ENCODE measurements at regions not wholly inside any gene's neighbourhood (a gene's known extent, or its start where the extent isn't known, plus 50 kb on each side); places are given as distances from the start of the nearest gene placed in this dataset.

DNA sequence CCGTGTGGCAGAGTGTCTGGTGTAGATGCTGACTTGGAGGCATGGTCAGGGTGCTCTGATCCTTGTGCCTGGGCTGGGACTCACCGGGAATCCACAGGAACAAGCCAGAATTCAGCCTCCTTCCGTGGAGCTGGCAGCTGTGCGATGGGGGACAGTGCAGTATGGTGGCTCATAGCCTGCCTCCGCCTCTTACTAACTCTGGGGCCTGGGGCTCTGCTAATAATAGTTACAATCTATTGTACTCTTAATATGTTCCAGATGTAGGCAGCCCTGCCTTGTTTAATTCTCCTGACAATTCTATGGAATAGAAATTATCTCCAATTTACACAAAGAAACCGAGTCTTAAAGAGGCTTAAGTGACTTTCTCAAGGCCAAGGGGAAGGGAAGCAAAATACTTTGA is 77.6 kb downstream of the PCDH1 start:
- no peak for DNase-seq

- no peak for DNase-seq
Measured at GRCh38 chr5:141799507-141800167, 78.6 kb downstream of the PCDH1 start.

- no peak for DNase-seq
Measured at GRCh38 chr5:141797425-141797824, 80.8 kb downstream of the PCDH1 start.

GRCh38 chr5:141795421-141795820 is 82.8 kb downstream of the PCDH1 start:
- DNase-seq, result no peak

GRCh38 chr5:141793881-141794280 is 84.3 kb downstream of the PCDH1 start:
- DNase-seq, result no peak

DNA sequence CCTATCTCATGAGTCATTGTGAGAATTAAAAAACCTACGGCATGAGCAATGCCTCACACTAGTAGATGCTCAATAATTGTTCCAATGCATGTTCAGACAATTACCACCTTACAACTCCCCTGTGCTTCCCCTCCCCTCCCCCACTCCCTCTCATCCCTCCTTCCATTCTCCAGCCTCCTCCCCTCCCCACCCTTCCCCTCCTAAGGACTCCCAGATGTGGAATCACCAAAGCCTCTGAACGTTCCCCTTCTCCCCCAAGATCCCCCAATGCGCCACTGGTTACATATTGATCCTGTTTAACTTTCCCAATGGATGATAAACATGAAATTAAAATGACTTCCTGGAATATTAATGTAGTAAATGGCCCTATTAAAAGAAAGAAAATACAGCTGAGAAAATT is 84.8 kb downstream of the PCDH1 start:
- no peak for DNase-seq

- no peak for DNase-seq
Measured at GRCh38 chr5:141790630-141791029, 87.6 kb downstream of the PCDH1 start.

DNA sequence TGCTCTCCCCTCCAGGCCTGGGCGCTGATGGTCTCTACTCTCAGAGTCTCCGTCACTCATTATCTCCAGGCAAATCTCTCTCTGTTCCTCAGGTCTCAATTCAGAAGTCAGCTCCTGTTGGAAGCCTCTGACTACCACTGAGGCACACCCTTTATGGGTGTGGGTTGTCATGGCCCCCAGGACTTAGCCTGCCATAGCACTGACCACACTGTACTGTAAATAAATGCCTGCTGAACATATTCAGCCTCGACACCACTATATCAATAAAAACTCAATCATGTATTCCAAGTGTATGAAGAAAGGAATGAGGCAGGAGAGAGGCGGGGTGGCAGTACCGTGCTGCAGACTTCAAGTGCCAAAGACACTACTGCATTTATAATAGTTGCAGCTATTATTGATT is 88.9 kb downstream of the PCDH1 start:
- no peak for DNase-seq

DNA sequence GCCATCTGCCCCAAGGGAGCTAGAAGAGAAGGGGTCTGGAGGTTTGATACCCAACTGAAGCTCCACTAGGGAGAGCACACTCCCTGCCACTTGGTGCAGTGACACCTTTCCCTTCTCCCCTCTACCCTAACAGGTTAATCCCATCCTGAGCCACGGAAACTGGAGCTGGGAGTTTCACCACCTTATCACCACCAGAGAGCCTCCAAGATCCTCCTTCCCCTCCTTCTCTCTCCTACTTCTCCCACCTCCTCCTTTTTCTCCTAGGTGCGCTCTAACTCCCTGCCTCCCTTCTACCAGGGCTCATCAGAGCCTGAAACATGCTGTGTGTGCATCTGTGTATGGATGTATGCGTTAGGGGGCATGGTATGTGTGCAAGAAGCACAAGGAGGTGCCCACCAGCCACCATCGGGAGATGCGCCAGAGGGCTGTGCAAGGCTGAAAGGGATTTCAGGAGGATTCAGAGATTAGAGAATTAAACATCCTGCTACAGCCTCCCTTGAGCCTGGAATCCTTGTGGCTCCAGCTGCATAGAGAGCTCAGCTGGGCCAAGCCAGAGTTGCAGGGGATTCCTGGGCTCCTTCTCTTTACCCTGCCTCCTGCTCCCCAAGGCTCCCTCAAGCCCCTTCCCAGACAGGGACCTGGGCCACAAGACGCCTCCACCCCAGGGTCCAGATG is 89.8 kb downstream of the PCDH1 start:
- DNase-seq, result no peak

- no peak for DNase-seq
Measured at GRCh38 chr5:141787376-141787775, 90.8 kb downstream of the PCDH1 start.

DNA sequence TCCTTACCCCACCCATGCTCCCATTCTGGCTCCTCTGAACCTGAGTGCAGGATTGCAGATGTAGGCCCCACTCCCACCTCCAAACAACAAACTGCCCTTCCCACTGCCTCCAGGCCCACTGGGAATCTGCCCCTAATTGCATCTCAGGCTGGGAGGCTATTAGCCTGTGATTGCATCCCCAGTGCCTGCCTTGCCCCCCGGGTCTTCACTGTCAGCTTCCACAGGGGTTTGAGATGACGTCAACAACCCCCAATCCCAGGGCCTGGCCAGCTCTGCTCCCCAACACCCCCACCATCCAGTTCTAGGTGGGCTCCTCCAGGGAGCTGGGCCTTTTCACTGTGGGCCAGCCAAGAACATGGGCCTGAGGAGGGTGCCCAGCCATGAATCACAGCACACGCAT is 91.5 kb downstream of the PCDH1 start:
- no peak for DNase-seq

- DNase-seq, result no peak
Measured at GRCh38 chr5:141785711-141786110, 92.5 kb downstream of the PCDH1 start.

- DNase-seq, result no peak
Measured at GRCh38 chr5:141785135-141785534, 93.1 kb downstream of the PCDH1 start.

GRCh38 chr5:141784529-141784928 is 93.7 kb downstream of the PCDH1 start:
- DNase-seq, result no peak

- no peak for DNase-seq
Measured at GRCh38 chr5:141783947-141784296, 94.3 kb downstream of the PCDH1 start.

GRCh38 chr5:141783005-141783946 is 94.9 kb downstream of the PCDH1 start:
- DNase-seq, result peak in 22 of 51 donors; percentile 9 to 65 (median 35)

DNA sequence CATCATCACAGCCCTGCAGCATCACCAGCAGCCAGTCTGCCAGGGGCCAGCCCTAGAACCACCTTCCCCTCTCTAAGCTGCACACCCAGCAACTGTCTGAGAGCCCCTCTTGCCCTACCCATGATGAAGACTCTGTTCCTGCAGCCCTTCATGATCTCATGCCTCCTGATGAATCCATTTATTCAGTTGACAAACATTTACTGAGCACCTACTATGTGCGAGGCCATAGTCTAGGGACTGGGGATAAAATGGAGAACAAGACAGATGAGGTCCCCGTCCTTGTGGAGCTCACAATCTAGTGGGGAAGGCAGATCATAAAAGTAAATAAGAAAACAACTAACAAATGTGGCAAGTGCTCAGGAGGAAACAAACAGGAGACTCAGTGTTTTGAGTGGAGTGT is 96.3 kb downstream of the PCDH1 start:
- DNase-seq, result no peak

DNA sequence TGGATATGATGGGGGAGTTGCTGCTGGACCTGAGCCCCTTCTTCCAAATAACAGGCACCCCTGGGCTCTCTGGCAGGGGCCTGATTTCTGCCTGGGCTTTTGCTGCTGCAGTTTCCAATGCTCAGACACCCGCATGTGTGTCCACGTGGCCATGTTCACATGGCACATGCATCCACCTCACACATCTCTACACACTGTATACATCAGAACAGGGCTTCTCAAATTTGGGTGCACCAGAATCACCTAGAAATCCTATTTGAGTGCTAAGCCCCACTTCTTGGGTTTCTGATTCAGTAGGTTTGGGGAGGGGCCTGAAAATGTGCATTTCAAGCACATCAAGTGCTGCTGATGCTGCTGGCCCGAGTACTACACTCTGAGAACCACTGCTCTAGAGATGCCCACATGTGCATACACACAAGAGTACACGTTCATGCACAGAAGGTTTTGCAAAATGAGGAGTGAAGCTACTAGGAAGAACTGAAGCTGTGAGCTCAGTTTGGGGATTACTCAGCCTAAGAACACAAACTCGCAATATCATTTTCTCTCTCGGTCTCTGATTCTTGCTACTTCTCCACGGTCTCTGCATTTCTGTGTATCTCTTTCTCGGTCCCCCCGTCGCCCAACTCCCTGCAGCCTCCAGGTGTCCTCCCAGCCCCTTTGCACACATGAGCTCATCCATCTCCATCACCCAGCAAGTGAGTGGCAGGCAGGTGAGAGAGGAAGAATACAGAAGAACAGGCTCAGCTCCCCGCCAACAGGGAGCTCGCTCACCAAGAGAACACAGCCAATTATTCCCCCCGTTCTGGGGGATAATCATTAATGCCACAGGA is 97.0 kb downstream of the PCDH1 start:
- peak in 1 of 51 donors; percentile 45 for DNase-seq

DNA sequence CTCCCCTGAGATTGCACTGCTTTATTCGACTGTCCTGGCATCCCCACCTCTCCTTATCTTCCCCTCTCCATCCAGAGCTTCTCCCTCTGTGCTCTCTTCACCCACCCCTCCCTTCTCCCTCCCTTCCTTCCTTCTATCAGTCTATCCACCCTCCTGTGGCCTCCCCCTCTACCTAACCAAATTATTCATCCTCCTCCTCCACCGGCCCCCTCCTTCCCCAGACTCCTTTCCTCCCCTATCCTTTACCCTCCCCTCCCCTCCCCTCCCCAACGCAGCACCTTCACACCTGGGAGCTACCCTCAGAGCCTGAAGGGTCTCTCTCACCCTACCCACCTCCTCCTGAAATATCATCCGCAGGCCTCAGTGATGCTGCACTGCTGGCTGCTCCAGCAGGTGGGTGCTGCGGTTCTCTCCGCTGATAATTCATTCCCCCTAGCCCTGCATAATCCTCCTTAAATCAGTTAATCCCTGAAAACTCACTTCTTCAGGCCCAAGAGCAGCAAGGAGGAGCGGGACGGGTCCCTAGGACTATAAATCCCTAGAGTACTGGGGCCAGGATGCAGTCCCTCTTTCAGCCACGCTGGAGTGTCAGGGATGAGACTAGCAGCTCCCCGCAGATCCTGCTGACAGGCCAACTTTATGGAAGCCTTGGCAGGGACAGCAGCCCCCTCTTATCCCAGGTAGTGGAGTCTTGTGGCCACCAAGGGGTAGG is 97.8 kb downstream of the PCDH1 start:
- DNase-seq, result no peak

GRCh38 chr5:141779503-141779973 is 97.5 kb upstream of the ARAP3 start:
- DNase-seq, result peak in 1 of 51 donors; percentile 14

DNA sequence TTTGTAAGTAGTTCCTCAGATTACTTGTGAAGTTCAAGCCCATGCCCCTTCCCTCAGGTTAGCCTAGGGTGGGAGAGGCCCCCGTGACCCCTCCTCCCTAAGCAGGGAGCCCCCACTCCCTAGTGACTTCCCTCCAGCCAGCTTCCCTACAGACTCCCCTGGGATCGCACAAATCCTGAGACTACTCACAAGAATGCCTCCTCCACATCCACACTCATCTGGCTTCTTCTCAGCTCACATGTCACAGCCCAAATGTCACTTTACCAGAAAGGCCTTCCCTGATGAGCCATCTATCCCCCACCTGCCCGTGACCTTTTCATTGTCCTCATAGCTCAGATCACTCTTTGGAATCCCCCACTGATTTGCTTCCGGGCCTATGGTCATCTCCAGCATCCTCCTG is 96.7 kb upstream of the ARAP3 start:
- DNase-seq, result peak in 1 of 51 donors; percentile 33
